ENCODE measurements at regions not wholly inside any gene's neighbourhood (a gene's known extent, or its start where the extent isn't known, plus 50 kb on each side); places are given as distances from the start of the nearest gene placed in this dataset.

GRCh38 chr1:11400567-11400966 lies 78.4 kb upstream of the DISP3 start:
- 30 to 91% (median 74%) methylated on average over 2 to 7 of the region's 7 CpGs; no CpG with 5 or more reads in 2 of the 10 experiments for WGBS, 10 experiments
- no peak for ATAC-seq (replicated peaks in 6 of 8)

GRCh38 chr1:11406845-11407244 lies 72.1 kb upstream of the DISP3 start:
- H3K4me1 ChIP-seq (replicated peaks in 1 of 2) = peaks cover under 1 to 1% of the 10 kb centered on the region in 2 donors
- H3K4me3 ChIP-seq = no peak overlapping the region
- no peak for ATAC-seq (replicated peaks in 6 of 8)
- in situ Hi-C loops (cut with MboI; ENCODE audit: low pct_unique_long_range_greater_than_20kb in 2 of 9, low sequenced_read_pairs in 9 of 9, unreplicated experiment in 9 of 9) = no loop called here
- WGBS, 10 experiments = 2 to 100% (median 77%) methylated on average over 1 to 6 of the region's 6 CpGs
- no peak overlapping the region for H3K27ac ChIP-seq

More at GRCh38 chr1:11400567-11400966, 78.4 kb upstream of the DISP3 start:
- Histone ChIP-seq H3K4me3 (no peak overlapping the region), H3K4me1 (replicated peaks in 1 of 2) (peaks cover 20 to 30% of the 10 kb centered on the region in 2 donors), H3K27ac (no peak overlapping the region)
- in situ Hi-C loops (cut with MboI; ENCODE audit: low pct_unique_long_range_greater_than_20kb in 2 of 9, low sequenced_read_pairs in 9 of 9, unreplicated experiment in 9 of 9) = no loop called here

DNA sequence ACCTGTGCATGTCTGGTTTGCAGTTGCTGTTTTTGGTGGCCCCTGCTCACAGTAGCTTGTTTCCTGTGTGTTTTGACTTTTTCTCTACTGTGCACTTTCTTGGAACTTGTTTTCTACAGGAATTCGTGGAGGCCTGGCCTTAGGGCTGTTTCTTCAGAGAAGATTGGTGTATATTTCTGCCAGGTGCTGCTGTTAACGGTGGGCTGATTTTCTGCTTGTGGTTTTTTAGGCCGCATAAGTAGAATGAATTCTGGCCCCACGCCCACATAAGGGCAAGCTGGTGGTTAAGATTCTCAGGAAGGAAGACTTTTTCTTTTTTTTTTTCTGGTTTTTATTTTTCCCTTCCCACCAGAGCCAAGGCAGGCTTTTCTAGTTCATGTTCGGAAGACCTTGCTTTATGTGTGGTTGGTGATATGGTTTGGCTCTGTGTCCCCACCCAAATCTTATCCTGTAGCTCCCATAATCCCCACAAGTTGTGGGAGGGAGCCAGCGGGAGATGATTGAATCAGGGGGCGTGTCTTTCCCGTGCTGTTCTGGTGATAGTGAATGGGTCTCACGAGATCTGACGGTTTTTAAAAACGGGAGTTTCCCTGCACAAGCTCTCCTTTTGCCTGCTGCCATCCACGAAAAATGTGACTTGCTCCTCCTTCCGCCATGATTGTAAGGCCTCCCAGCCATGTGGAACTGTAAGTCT lies 71.5 kb upstream of the DISP3 start:
- Histone ChIP-seq H3K27ac (no peak overlapping the region), H3K4me3 (no peak overlapping the region), H3K4me1 (replicated peaks in 1 of 2) (peaks cover 7% of the 10 kb centered on the region in 2 donors)
- in situ Hi-C loops (cut with MboI; ENCODE audit: low pct_unique_long_range_greater_than_20kb in 2 of 9, low sequenced_read_pairs in 9 of 9, unreplicated experiment in 9 of 9) = no loop called here
- WGBS, 10 experiments = 9 to 91% (median 75%) methylated on average over 3 to 13 of the region's 13 CpGs
- ATAC-seq (replicated peaks in 6 of 8) = no peak

DNA sequence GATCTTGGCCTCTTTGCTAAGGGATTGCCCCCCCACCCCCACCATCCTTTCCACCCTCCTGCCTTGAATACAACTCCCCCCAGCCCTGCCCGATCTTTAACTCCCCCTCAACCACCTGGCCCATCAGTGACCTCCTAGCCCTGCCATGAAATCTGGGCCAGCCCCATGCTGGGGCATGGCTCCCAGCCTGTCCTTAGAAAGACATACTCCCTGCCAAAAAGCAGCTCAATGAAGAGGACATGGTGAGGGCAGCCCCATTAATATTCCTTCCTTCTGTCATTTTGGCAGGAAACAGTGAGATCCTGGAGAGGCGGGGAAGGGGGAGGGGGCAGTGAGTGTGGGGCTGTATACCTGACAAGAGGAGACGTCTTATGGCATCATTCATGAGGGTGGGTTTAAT lies 66.8 kb upstream of the DISP3 start:
- ATAC-seq (replicated peaks in 6 of 8) = no peak
- H3K4me3 ChIP-seq = no peak overlapping the region
- in situ Hi-C loops (cut with MboI; ENCODE audit: low pct_unique_long_range_greater_than_20kb in 2 of 9, low sequenced_read_pairs in 9 of 9, unreplicated experiment in 9 of 9) = no loop called here
- WGBS, 10 experiments = 60 to 71% methylated on average over 1 of the region's 3 CpGs; no CpG with 5 or more reads in 8 of the 10 experiments
- H3K27ac ChIP-seq = peak overlapping the region; percentile 77 to 81
- H3K4me1 ChIP-seq (replicated peaks in 1 of 2) = peaks cover 41 to 45% of the 10 kb centered on the region in 2 donors

DNA sequence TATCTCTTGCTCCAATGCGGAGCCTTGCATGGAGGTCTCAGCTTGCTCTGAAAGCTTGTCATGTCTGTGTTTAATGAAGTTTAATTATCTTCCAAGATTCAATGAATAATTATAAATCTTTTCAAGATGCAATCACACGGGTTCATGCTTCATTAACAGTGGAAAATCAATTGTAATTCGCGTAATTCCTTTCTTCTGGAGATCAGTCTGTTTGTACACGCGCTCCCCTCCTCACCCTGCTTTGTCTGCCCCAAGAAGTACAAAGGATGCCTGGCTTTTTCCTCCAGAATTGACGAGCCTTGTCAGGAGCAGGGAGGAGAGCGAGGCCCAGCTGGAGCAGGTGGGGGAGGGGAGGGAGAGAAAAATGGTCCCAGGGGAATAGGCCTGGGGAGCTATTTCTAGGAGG lies 65.0 kb upstream of the DISP3 start:
- in situ Hi-C loops (cut with MboI; ENCODE audit: low pct_unique_long_range_greater_than_20kb in 2 of 9, low sequenced_read_pairs in 9 of 9, unreplicated experiment in 9 of 9) = no loop called here
- peak overlapping the region; percentile 77 to 81 for H3K27ac ChIP-seq
- peak in 5 of 8 experiments; percentile 83 to 85 (median 83) for ATAC-seq (replicated peaks in 6 of 8)
- H3K4me1 ChIP-seq (replicated peaks in 1 of 2) = peaks cover 60 to 63% of the 10 kb centered on the region in 2 donors
- 0 to 10% (median 2%) methylated on average over 2 to 7 of the region's 8 CpGs; no CpG with 5 or more reads in 4 of the 10 experiments for WGBS, 10 experiments
- no peak overlapping the region for H3K4me3 ChIP-seq

DNA sequence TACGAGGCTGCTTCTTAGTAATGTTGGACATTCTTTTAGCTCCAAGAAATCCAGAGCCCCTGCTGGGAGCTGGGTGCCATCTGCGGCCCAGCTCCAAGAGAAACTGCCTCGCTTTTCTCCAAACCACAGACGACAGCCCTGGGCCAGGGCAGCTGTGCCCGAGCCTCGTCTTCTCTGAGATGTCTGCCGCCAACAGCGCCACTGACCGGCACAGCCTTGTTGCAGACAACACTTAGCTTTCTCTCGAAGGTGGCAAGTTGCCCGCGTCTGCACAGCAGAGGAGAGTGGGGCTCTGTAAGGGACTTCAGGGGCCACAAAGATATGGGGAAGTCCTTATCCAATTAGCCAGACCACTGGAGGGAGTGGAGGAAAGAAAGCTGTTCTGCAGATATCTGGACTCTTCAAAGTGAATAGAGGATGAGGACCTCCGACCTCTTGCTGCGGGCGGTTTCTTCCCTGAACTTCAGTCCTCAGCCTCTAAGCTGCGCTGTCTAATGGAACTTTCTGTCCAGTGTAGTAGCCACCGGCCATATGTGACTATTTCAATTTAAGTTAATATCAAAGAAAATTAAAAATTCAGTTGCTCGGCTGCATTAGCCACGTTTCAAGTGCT lies 63.9 kb upstream of the DISP3 start:
- no peak overlapping the region for H3K27ac ChIP-seq
- no peak overlapping the region for H3K4me3 ChIP-seq
- in situ Hi-C loops (cut with MboI; ENCODE audit: low pct_unique_long_range_greater_than_20kb in 2 of 9, low sequenced_read_pairs in 9 of 9, unreplicated experiment in 9 of 9) = no loop called here
- WGBS, 10 experiments = 18 to 95% (median 84%) methylated on average over 3 to 18 of the region's 19 CpGs; no CpG with 5 or more reads in 2 of the 10 experiments
- peaks cover 60 to 63% of the 10 kb centered on the region in 2 donors for H3K4me1 ChIP-seq (replicated peaks in 1 of 2)
- no peak for ATAC-seq (replicated peaks in 6 of 8)

- Histone ChIP-seq H3K4me1 (replicated peaks in 1 of 2) (peaks cover 56 to 59% of the 10 kb centered on the region in 2 donors), H3K4me3 (no peak overlapping the region), H3K27ac (peak overlapping the region in 1 of 2 donors; percentile 21)
- in situ Hi-C loops (cut with MboI; ENCODE audit: low pct_unique_long_range_greater_than_20kb in 2 of 9, low sequenced_read_pairs in 9 of 9, unreplicated experiment in 9 of 9) = no loop called here
- ATAC-seq (replicated peaks in 6 of 8) = no peak
- WGBS, 10 experiments = 0 to 33% (median 11%) methylated on average over 1 to 3 of the region's 4 CpGs; no CpG with 5 or more reads in 3 of the 10 experiments
Observed at GRCh38 chr1:11417162-11417561, 61.8 kb upstream of the DISP3 start.

- 0 to 87% (median 43%) methylated on average over 1 to 4 of the region's 4 CpGs for WGBS, 10 experiments
- Histone ChIP-seq H3K4me3 (no peak overlapping the region), H3K27ac (no peak overlapping the region), H3K4me1 (replicated peaks in 1 of 2) (peaks cover 47 to 50% of the 10 kb centered on the region in 2 donors)
- in situ Hi-C loops (cut with MboI; ENCODE audit: low pct_unique_long_range_greater_than_20kb in 2 of 9, low sequenced_read_pairs in 9 of 9, unreplicated experiment in 9 of 9) = no loop called here
- ATAC-seq (replicated peaks in 6 of 8) = peak in 4 of 8 experiments; percentile 18 to 33 (median 26)
Observed at GRCh38 chr1:11418056-11418455, 60.9 kb upstream of the DISP3 start.

DNA sequence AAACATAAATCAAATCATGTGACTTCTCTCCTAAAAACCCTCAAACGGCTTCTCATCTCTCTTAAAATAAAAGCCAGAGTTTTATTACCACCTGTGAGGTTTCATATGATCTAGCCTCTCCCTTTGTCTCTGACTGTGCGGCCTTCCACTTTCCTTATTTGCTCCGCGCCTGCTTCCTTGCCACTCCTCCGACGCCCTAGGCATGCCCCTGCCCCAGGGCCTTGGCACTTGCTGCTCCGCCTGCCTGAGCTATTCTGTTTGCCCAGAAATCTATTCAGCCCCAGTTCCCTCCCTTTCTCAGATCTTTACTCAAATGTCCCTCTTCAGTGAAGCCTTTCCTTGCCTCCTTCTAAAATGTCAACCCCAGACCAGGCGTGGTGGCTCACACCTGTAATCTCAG lies 57.5 kb upstream of the DISP3 start:
- Histone ChIP-seq H3K4me3 (no peak overlapping the region), H3K4me1 (replicated peaks in 1 of 2) (peaks cover 25% of the 10 kb centered on the region in 2 donors), H3K27ac (no peak overlapping the region)
- WGBS, 10 experiments = 20 to 92% (median 67%) methylated on average over 1 to 8 of the region's 8 CpGs; no CpG with 5 or more reads in 1 of the 10 experiments
- in situ Hi-C loops (cut with MboI; ENCODE audit: low pct_unique_long_range_greater_than_20kb in 2 of 9, low sequenced_read_pairs in 9 of 9, unreplicated experiment in 9 of 9) = no loop called here
- no peak for ATAC-seq (replicated peaks in 6 of 8)

DNA sequence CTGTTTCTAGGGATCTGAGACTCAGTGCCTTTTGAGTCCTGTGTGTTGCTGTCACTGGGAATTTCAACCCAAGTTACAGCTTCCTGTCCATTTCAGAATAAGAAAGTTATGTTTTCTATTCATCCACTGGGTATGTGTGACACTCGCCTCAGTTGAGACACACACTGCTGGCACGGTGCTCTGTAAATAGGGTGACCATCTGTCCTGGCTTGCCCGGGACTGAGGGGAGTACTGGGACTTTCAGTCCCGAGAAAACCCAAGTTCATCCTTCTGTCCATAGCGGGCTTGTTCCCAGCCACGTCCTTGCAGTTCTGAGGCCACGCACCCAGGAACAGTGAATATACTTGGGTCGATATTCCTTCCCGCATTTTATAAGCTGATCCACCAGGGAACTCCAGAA lies 56.3 kb upstream of the DISP3 start:
- 0 to 78% (median 75%) methylated on average over 1 to 9 of the region's 9 CpGs; no CpG with 5 or more reads in 3 of the 10 experiments for WGBS, 10 experiments
- peaks cover 13% of the 10 kb centered on the region in 2 donors for H3K4me1 ChIP-seq (replicated peaks in 1 of 2)
- H3K4me3 ChIP-seq = no peak overlapping the region
- in situ Hi-C loops (cut with MboI; ENCODE audit: low pct_unique_long_range_greater_than_20kb in 2 of 9, low sequenced_read_pairs in 9 of 9, unreplicated experiment in 9 of 9) = no loop called here
- ATAC-seq (replicated peaks in 6 of 8) = no peak
- no peak overlapping the region for H3K27ac ChIP-seq

DNA sequence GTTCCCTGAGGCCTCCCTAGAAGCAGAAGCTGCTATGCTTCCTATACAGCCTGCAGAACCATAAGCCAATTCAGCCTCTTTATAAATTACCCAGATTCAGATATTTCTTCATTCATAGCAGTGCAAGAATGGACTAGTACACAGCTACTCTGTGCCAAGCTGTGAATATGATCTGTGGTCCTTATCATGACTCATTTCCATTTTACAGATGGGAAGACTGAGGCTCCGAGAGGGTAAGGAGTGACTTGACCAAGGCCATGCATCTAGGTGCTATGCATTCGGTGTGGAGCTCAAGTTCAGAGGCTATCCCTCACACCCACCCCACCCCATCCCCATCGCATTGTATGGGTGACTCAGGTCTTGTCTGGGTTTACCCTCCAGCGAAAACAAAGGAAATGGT lies 52.3 kb upstream of the DISP3 start:
- in situ Hi-C loops (cut with MboI; ENCODE audit: low pct_unique_long_range_greater_than_20kb in 2 of 9, low sequenced_read_pairs in 9 of 9, unreplicated experiment in 9 of 9) = no loop called here
- WGBS, 10 experiments = 17 to 100% (median 91%) methylated on average over 1 to 4 of the region's 4 CpGs; no CpG with 5 or more reads in 5 of the 10 experiments
- peaks cover 0 to 6% of the 10 kb centered on the region in 2 donors for H3K4me1 ChIP-seq (replicated peaks in 1 of 2)
- H3K4me3 ChIP-seq = no peak overlapping the region
- no peak for ATAC-seq (replicated peaks in 6 of 8)
- H3K27ac ChIP-seq = no peak overlapping the region

GRCh38 chr1:11428789-11429188 lies 50.2 kb upstream of the DISP3 start:
- no peak for ATAC-seq (replicated peaks in 6 of 8)
- peaks cover 0 to 9% of the 10 kb centered on the region in 2 donors for H3K4me1 ChIP-seq (replicated peaks in 1 of 2)

More at GRCh38 chr1:11428789-11429188, 50.2 kb upstream of the DISP3 start:
- no peak overlapping the region for H3K4me3 ChIP-seq
- H3K27ac ChIP-seq = no peak overlapping the region
- in situ Hi-C loops (cut with MboI; ENCODE audit: low pct_unique_long_range_greater_than_20kb in 2 of 9, low sequenced_read_pairs in 9 of 9, unreplicated experiment in 9 of 9) = no loop called here
- WGBS, 10 experiments = 60 to 100% (median 87%) methylated on average over 1 to 11 of the region's 13 CpGs; no CpG with 5 or more reads in 1 of the 10 experiments

Measured in motor neuron (in vitro differentiated cells).